Heart left ventricle (tissue), 16 donors: ENCODE measurements at regions not wholly inside any gene's neighbourhood (a gene's known extent, or its start where the extent isn't known, plus 50 kb on each side); places are given as distances from the start of the nearest gene placed in this dataset.

Experiments
- ATAC-seq, 4 donors: fragments of 200-7000 bp; cut with Tn5 transposase; one replicate each; pipeline ENCODE4 v1.9.1; 2020 to 2022; ENCODE audit warnings: moderate library complexity in 4 of 4, mild to moderate bottlenecking in 3 of 4, moderate number of reproducible peaks in 1 of 4
- DNase-seq, 5 donors: peaks; one replicate each; pipeline ENCODE4 v3.0.0-alpha.2; 2020
- H3K27ac ChIP-seq, 12 donors: fragments of 200-600 bp; sonication (generic) in 4 of 12; one replicate each; pipeline versions ENCODE4 v1.5.0 to v1.8.0; 2016 to 2022; ENCODE audit warnings: mild to moderate bottlenecking in 2 of 12
- H3K27me3 ChIP-seq, 9 donors: fragments of 200-600 bp; sonication (generic) in 2 of 9; one replicate each; pipeline versions ENCODE4 v1.5.1 to v1.8.0; 2016 to 2022; ENCODE audit warnings: mild to moderate bottlenecking in 3 of 9
- H3K36me3 ChIP-seq, 9 donors: fragments of 200-600 bp; sonication (generic) in 2 of 9; one replicate each; pipeline versions ENCODE4 v1.5.0 to v1.8.0; 2018 to 2022; ENCODE audit warnings: mild to moderate bottlenecking in 2 of 9
- H3K4me1 ChIP-seq, 12 donors: fragments of 200-600 bp; sonication (generic) in 4 of 12; one replicate each; pipeline versions ENCODE4 v1.5.0 to v1.8.0; 2016 to 2022; ENCODE audit warnings: mild to moderate bottlenecking in 3 of 12
- H3K4me3 ChIP-seq, 12 donors: fragments of 200-600 bp; sonication (generic) in 4 of 12; one replicate each; pipeline versions ENCODE4 v1.5.0 to v1.8.0; 2017 to 2022; ENCODE audit warnings: mild to moderate bottlenecking in 9 of 12, moderate library complexity in 4 of 12
- H3K9me3 ChIP-seq, 12 donors: fragments of 200-600 bp; sonication (generic) in 4 of 12; one replicate each; pipeline versions ENCODE4 v1.5.0 to v1.8.0; 2016 to 2022; ENCODE audit warnings: mild to moderate bottlenecking in 1 of 12
- CTCF ChIP-seq, 12 donors: fragments of 200-600 bp; sonication (generic) in 4 of 12; IDR thresholded peaks; one replicate each; pipeline versions ENCODE4 v1.5.0 to v1.8.0; 2018 to 2022; ENCODE audit warnings: antibody characterized with exemption in 12 of 12, mild to moderate bottlenecking in 5 of 12
- POLR2A ChIP-seq, 2 donors: fragments of 450-650 bp; IDR thresholded peaks; one replicate each; pipeline ENCODE4 v1.6.1; 2017; ENCODE audit warnings: antibody characterized with exemption in 2 of 2, mild to moderate bottlenecking in 2 of 2, moderate library complexity in 2 of 2
- WGBS, 4 donors: extraction: QIAGEN DNeasy Blood & Tissue Kit in 2 of 4; methylation state at CpG; one replicate each; pipeline versions ENCODE4 v1.1.5 to v1.1.7; 2013 to 2018; 5-methylcytosine and 5-hydroxymethylcytosine counted together
- intact Hi-C, 10 donors: fragments of 100-400 bp; cut with DNase I; formaldehyde crosslinking; loops; one replicate each; pipeline versions ENCODE4 v1.11.1 to v1.14.2; 2022
- donor health status: ischemic (EF 13 %, LVEDD 7.1; RV severe dilation, severe dysfunction).
- donor health status: healthy with polysubstance abuse.
- donor health status: DM: no; HTN: yes; CAD: no.
- donor health status: DM: no; HTN: no; CAD: no.
- donor health status: ischemic (EF 25% LVEDD 6.9; RV normal size, moderate dysfunction).
- donor health status: ischemic (EF 25% LVEDD 5.7; RV mildly dilated, moderate dysfunction).
- donor health status: healthy.
- donor health status: DM: yes; HTN: yes; CAD: no.
- donor health status: ischemic (EF 35%, LVEDD 5.7; RV mildly dilated, moderate dysfunction).
- donor health status: nonischemic (EF 11% LVEDD 7.7; RV severe dilation, severe dysfunction).
- donor health status: DM: yes; HTN: yes; CAD: no.
- donor health status: PGD.
- donor health status: ischemic (EF 29% LVEDD 5.4; RV normal size, mild dysfunction).
- donor health status: nonischemic (EF 23%, LVEDD 6.1; RV moderate dilation, normal function).

- H3K4me3 ChIP-seq: no peak overlapping the region
- DNase-seq: peak; percentile 34 to 75 (median 57)
- WGBS, 4 donors: 30 to 68% (median 33%) methylated on average over 3 to 13 of the region's 13 CpGs
These were observed 82.4 kb upstream of the PROX1 start for GRCh38 chr1:213905344-213905743.

GRCh38 chr1:213908521-213908920 is 79.3 kb upstream of the PROX1 start:
- Histone ChIP-seq H3K4me1 (peaks cover 0 to 6% (median 0%) of the 10 kb centered on the region in 12 donors), H3K27ac (no peak overlapping the region), H3K27me3 (peaks cover 0 to 9% (median 0%) of the 10 kb centered on the region in 9 donors), H3K9me3 (no peaks in the 10 kb centered on the region), H3K4me3 (no peak overlapping the region), H3K36me3 (no peaks in the 10 kb centered on the region)
- ATAC-seq: no peak
- TF ChIP-seq CTCF (IDR thresholded peaks at IDR 0.05) (no peak), POLR2A (IDR thresholded peaks at IDR 0.05) (no peak)
- intact Hi-C loops: no loop called here
- 96 to 98% (median 97%) methylated on average over 4 of the region's 4 CpGs for WGBS, 4 donors
- DNase-seq: no peak

More at GRCh38 chr1:213905344-213905743, 82.4 kb upstream of the PROX1 start:
- H3K4me1 ChIP-seq: peaks cover 0 to 6% (median 0%) of the 10 kb centered on the region in 12 donors
- H3K36me3 ChIP-seq: no peaks in the 10 kb centered on the region
- H3K9me3 ChIP-seq: no peaks in the 10 kb centered on the region
- TF ChIP-seq POLR2A (IDR thresholded peaks at IDR 0.05) (no peak), CTCF (IDR thresholded peaks at IDR 0.05) (no peak)
- H3K27me3 ChIP-seq: no peaks in the 10 kb centered on the region
- peak overlapping the region in 7 of 12 donors; percentile 1 to 55 (median 43) for H3K27ac ChIP-seq
- peak; percentile 92 to 97 (median 94) for ATAC-seq
- intact Hi-C loops: no loop called here

GRCh38 chr1:213914392-213914791 is 73.4 kb upstream of the PROX1 start:
- ATAC-seq: no peak
- WGBS, 4 donors: 53 to 71% (median 66%) methylated on average over 6 of the region's 6 CpGs
- H3K27me3 ChIP-seq: peaks cover 0 to 9% (median 0%) of the 10 kb centered on the region in 9 donors

GRCh38 chr1:213921311-213921710 is 66.5 kb upstream of the PROX1 start:
- ATAC-seq: no peak
- no peaks in the 10 kb centered on the region for H3K36me3 ChIP-seq
- H3K27ac ChIP-seq: no peak overlapping the region
- H3K9me3 ChIP-seq: no peaks in the 10 kb centered on the region
- TF ChIP-seq POLR2A (IDR thresholded peaks at IDR 0.05) (no peak), CTCF (IDR thresholded peaks at IDR 0.05) (no peak)
- no peaks in the 10 kb centered on the region for H3K4me1 ChIP-seq
- intact Hi-C loops: no loop called here
- DNase-seq: no peak
- WGBS, 4 donors: 41 to 52% (median 44%) methylated on average over 2 of the region's 2 CpGs
- no peaks in the 10 kb centered on the region for H3K27me3 ChIP-seq
- H3K4me3 ChIP-seq: no peak overlapping the region

More at GRCh38 chr1:213914392-213914791, 73.4 kb upstream of the PROX1 start:
- no peak for TF ChIP-seq POLR2A (IDR thresholded peaks at IDR 0.05)
- no peak for TF ChIP-seq CTCF (IDR thresholded peaks at IDR 0.05)
- no peak overlapping the region for H3K4me3 ChIP-seq
- intact Hi-C loops: no loop called here
- no peaks in the 10 kb centered on the region for H3K36me3 ChIP-seq
- no peaks in the 10 kb centered on the region for H3K9me3 ChIP-seq
- DNase-seq: no peak
- no peak overlapping the region for H3K27ac ChIP-seq
- no peaks in the 10 kb centered on the region for H3K4me1 ChIP-seq
